WTC11 (cell line): ENCODE measurements at regions not wholly inside any gene's neighbourhood (a gene's known extent, or its start where the extent isn't known, plus 50 kb on each side); places are given as distances from the start of the nearest gene placed in this dataset.

ENCODE experiments used
- ATAC-seq: fragments of 200-7000 bp; cut with Tn5 transposase; 2 replicates; pipeline ENCODE4 v1.10.0; 2021; ENCODE audit warnings: mild to moderate bottlenecking, moderate library complexity
- CTCF ChIA-PET: fragments of 300-600 bp; sonication (Branson Sonifier 250); formaldehyde crosslinking; loops from one replicate; lab custom pipeline; 2021; ENCODE audit warnings: antibody characterized with exemption; lab: Charles Lee
- POLR2A ChIA-PET: fragments of 350-600 bp; sonication (Branson Sonifier 250); formaldehyde crosslinking; loops from one replicate; lab custom pipeline; 2021; ENCODE audit warnings: antibody characterized with exemption; lab: Charles Lee
- DNase-seq: peaks from one replicate; pipeline ENCODE4 v3.0.0; 2021; ENCODE audit warnings: low spot score
- H3K27ac Mint-ChIP-seq: 2 replicates; pipeline ENCODE4 v1.8.0; 2021; ENCODE audit warnings: mixed read lengths
- H3K27me3 Mint-ChIP-seq: 2 replicates; pipeline ENCODE4 v1.8.0; 2021; ENCODE audit warnings: low read depth, mild to moderate bottlenecking, moderate library complexity, mixed read lengths
- H3K36me3 Mint-ChIP-seq: 2 replicates; pipeline ENCODE4 v1.8.0; 2021; ENCODE audit warnings: mixed read lengths
- H3K4me1 Mint-ChIP-seq: 2 replicates; pipeline ENCODE4 v1.8.0; 2022; ENCODE audit warnings: mixed read lengths
- H3K4me3 Mint-ChIP-seq: 2 replicates; pipeline ENCODE4 v1.8.0; 2021; ENCODE audit warnings: mild to moderate bottlenecking, moderate library complexity, mixed read lengths
- H3K9me3 Mint-ChIP-seq: 2 replicates; pipeline ENCODE4 v1.8.0; 2021; ENCODE audit warnings: mixed read lengths
- JUN ChIP-seq: sonication (generic); formaldehyde crosslinking; IDR thresholded peaks from 2 replicates; pipeline ENCODE4 v1.8.0; 2023; ENCODE audit warnings: mild to moderate bottlenecking, missing genetic modification reagents
- NFATC4 ChIP-seq: fragments of 250-450 bp; sonication (Bioruptor Pico); IDR thresholded peaks from 2 replicates; pipeline ENCODE4 v1.9.0; 2021; ENCODE audit warnings: mild to moderate bottlenecking
- NR3C1 ChIP-seq: sonication (generic); formaldehyde crosslinking; conservative IDR thresholded peaks from 2 replicates; pipeline ENCODE4 v1.8.1; 2023; ENCODE audit warnings: low read depth, mild to moderate bottlenecking, missing genetic modification reagents
- SMAD3 ChIP-seq: sonication (generic); formaldehyde crosslinking; IDR thresholded peaks from 2 replicates; pipeline ENCODE4 v1.8.0; 2022; ENCODE audit warnings: missing genetic modification reagents, mild to moderate bottlenecking, borderline replicate concordance
- ZNF138 ChIP-seq: sonication (generic); formaldehyde crosslinking; conservative IDR thresholded peaks from 2 replicates; pipeline ENCODE4 v1.8.1; 2022; ENCODE audit warnings: mild to moderate bottlenecking, moderate library complexity, missing genetic modification reagents
- ZNF396 ChIP-seq: fragments of 250-450 bp; sonication (Bioruptor Pico); IDR thresholded peaks from 2 replicates; pipeline ENCODE4 v1.8.0; 2021; ENCODE audit warnings: mild to moderate bottlenecking, moderate library complexity, borderline replicate concordance
- ZNF416 ChIP-seq: fragments of 250-450 bp; sonication (Bioruptor Pico); IDR thresholded peaks from 2 replicates; pipeline ENCODE4 v1.9.0; 2021; ENCODE audit warnings: mild to moderate bottlenecking, inconsistent platforms
- ZNF671 ChIP-seq: fragments of 250-450 bp; sonication (Bioruptor Pico); IDR thresholded peaks from 2 replicates; pipeline ENCODE4 v1.8.0; 2021; ENCODE audit warnings: mild to moderate bottlenecking
- TF ChIP-seq, protein P1 (sequence below): sonication (generic); formaldehyde crosslinking; IDR thresholded peaks from 2 replicates; pipeline ENCODE4 v1.8.0; 2022; ENCODE audit warnings: missing genetic modification reagents
- TF ChIP-seq, protein P2 (sequence below): fragments of 200-600 bp; IDR thresholded peaks from 2 replicates; pipeline ENCODE4 v1.8.0; 2022; ENCODE audit warnings: antibody characterized with exemption
- TF ChIP-seq, protein P3 (sequence below): sonication (generic); formaldehyde crosslinking; IDR thresholded peaks from 2 replicates; pipeline ENCODE4 v1.8.0; 2023; ENCODE audit warnings: missing genetic modification reagents

DNA sequence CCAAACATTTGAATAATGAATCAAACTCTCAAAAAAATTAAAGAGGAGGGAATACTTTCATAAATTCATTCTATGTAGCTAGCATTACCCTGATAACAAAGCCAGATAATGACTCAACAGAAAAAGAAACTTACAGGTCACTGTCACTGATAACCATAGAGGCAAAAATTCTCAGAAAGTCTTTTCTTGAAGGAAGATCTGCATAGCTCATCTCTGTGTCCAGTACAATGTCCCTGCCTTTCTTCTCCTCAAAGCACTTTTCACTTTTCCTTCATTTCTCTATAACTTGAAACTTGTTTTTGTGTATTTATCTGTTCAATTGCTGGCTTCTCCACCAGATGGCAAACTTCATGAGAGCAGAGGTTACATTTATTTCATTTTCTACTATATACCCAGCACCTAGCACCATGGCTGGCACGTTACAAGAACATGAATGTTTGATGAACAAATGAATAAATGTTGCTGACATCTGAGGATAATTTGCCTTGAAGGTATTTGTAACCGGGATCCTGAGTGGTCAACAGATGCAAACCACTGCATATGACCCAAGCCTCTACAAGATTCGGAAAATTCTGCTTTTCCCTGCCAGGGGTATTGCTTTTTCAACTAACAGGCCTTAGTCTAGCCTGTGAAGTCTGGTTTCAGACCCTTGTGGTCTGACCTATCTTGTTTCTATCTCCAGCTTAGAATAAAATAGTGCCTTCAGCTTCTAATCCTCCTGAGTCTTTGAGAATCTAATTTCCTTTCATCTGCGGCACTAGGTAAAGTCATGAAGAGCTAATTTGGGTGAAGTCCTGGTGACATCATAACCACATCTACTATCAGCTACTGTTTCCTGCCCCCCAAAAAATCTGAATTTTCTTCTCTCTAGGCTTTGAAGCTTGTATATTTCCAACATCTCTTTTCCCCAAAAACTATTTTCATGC is 52.5 kb upstream of the ANTXR2 start (continued):
- TF ChIP-seq ZNF138 (CRISPR knock-in tag) (no peak), ZNF396 (CRISPR knock-in tag) (no peak), ZNF416 (no peak), ZNF671 (no peak), NR3C1 (CRISPR knock-in tag) (no peak)
- TF ChIP-seq, protein P1, sequence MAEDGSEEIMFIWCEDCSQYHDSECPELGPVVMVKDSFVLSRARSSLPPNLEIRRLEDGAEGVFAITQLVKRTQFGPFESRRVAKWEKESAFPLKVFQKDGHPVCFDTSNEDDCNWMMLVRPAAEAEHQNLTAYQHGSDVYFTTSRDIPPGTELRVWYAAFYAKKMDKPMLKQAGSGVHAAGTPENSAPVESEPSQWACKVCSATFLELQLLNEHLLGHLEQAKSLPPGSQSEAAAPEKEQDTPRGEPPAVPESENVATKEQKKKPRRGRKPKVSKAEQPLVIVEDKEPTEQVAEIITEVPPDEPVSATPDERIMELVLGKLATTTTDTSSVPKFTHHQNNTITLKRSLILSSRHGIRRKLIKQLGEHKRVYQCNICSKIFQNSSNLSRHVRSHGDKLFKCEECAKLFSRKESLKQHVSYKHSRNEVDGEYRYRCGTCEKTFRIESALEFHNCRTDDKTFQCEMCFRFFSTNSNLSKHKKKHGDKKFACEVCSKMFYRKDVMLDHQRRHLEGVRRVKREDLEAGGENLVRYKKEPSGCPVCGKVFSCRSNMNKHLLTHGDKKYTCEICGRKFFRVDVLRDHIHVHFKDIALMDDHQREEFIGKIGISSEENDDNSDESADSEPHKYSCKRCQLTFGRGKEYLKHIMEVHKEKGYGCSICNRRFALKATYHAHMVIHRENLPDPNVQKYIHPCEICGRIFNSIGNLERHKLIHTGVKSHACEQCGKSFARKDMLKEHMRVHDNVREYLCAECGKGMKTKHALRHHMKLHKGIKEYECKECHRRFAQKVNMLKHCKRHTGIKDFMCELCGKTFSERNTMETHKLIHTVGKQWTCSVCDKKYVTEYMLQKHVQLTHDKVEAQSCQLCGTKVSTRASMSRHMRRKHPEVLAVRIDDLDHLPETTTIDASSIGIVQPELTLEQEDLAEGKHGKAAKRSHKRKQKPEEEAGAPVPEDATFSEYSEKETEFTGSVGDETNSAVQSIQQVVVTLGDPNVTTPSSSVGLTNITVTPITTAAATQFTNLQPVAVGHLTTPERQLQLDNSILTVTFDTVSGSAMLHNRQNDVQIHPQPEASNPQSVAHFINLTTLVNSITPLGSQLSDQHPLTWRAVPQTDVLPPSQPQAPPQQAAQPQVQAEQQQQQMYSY (CRISPR knock-in tag): no peak
- TF ChIP-seq, protein P2, sequence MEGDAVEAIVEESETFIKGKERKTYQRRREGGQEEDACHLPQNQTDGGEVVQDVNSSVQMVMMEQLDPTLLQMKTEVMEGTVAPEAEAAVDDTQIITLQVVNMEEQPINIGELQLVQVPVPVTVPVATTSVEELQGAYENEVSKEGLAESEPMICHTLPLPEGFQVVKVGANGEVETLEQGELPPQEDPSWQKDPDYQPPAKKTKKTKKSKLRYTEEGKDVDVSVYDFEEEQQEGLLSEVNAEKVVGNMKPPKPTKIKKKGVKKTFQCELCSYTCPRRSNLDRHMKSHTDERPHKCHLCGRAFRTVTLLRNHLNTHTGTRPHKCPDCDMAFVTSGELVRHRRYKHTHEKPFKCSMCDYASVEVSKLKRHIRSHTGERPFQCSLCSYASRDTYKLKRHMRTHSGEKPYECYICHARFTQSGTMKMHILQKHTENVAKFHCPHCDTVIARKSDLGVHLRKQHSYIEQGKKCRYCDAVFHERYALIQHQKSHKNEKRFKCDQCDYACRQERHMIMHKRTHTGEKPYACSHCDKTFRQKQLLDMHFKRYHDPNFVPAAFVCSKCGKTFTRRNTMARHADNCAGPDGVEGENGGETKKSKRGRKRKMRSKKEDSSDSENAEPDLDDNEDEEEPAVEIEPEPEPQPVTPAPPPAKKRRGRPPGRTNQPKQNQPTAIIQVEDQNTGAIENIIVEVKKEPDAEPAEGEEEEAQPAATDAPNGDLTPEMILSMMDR: no peak

DNA sequence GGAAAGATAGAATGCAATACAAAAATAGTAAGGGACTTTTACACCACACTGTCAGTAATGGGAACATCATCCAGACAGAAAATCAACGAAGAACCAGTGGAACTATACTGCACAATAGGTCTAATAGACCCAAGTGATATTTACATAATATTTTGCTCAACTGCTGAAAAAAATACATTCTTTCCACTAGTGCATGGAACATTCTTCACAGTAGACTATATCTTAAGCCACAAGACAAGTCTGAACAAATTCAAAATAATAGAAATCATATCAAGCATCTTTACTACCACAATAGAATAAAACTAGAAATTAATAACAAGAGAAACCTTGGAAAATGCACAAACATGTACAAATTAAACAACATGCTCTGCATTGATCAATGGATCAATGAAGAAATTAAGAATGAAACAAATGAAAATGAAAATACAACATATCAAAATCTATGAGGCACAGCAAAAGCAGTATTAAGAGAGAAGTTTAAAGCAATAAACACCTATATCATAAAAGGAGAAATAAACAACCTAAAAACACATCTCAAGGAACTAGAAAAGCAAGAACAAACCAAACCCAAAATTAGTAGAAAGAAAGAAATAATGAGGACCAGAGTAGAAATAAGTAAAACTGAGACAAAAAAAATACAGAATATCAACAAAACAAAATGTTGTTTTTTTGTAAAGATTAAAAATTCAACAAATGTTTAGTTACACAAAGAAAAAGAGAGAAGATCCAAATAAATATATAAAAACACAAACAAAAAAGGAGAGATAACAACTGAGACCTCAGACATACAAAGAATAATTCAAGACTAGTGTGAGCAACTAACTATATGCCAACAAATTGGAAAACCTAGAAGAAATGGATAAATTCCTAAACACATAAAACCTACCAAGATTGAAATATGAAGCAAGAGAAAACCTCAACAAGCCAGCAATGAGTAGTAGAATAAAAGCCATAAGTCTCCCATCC is 51.5 kb upstream of the ANTXR2 start:
- ChIA-PET CTCF (interaction anchor here (0.6 to 1.6 kb wide), 2 partner anchors 144 to 199 kb away, joined by 4 to 5 read pairs; no protein-coding TSS in a partner anchor), POLR2A (no interaction called here)

More for the DNA sequence above, 51.5 kb upstream of the ANTXR2 start:
- ATAC-seq: no peak
- H3K4me1 Mint-ChIP-seq: peaks cover 12% of the 10 kb centered on the region
- H3K4me3 Mint-ChIP-seq: no peak overlapping the region
- H3K27ac Mint-ChIP-seq: no peak overlapping the region
- H3K9me3 Mint-ChIP-seq: no peaks in the 10 kb centered on the region
- DNase-seq: no peak
- TF ChIP-seq SMAD3 (CRISPR knock-in tag): no peak
- TF ChIP-seq NFATC4 (CRISPR knock-in tag): no peak
- TF ChIP-seq, protein P3, sequence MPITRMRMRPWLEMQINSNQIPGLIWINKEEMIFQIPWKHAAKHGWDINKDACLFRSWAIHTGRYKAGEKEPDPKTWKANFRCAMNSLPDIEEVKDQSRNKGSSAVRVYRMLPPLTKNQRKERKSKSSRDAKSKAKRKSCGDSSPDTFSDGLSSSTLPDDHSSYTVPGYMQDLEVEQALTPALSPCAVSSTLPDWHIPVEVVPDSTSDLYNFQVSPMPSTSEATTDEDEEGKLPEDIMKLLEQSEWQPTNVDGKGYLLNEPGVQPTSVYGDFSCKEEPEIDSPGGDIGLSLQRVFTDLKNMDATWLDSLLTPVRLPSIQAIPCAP (CRISPR knock-in tag): no peak
- no peak for TF ChIP-seq JUN
- no peaks in the 10 kb centered on the region; the same call in 1 of the 2 replicates for H3K27me3 Mint-ChIP-seq
- H3K36me3 Mint-ChIP-seq: no peaks in the 10 kb centered on the region
